ENCODE measurements at regions not wholly inside any gene's neighbourhood (a gene's known extent, or its start where the extent isn't known, plus 50 kb on each side); places are given as distances from the start of the nearest gene placed in this dataset.

GRCh38 chr4:98775672-98776071, 117.3 kb upstream of the TSPAN5 start:
- POLR2A ChIA-PET (ENCODE audit: low non-redundant PET) = no interaction called here
- CTCF ChIA-PET = no interaction called here
- TF ChIP-seq CTCF (conservative IDR thresholded peaks at IDR 0.05; ENCODE audit: low read depth) = no peak
- no peak overlapping the region for H3K27ac ChIP-seq
- DNase-seq (ENCODE audit: low spot score) = no peak

GRCh38 chr4:98773638-98774037, 115.2 kb upstream of the TSPAN5 start:
- peak; percentile 42 for DNase-seq (ENCODE audit: low spot score)
- TF ChIP-seq CTCF (conservative IDR thresholded peaks at IDR 0.05; ENCODE audit: low read depth) = no peak
- POLR2A ChIA-PET (ENCODE audit: low non-redundant PET) = no interaction called here
- H3K27ac ChIP-seq = no peak overlapping the region
- CTCF ChIA-PET = no interaction called here

GRCh38 chr4:98771959-98772632, 113.7 kb upstream of the TSPAN5 start:
- ChIA-PET CTCF (interaction anchor here (0.6 kb wide), 1 partner anchor 354 kb away, joined by 3 read pairs; no protein-coding TSS in a partner anchor), POLR2A (ENCODE audit: low non-redundant PET) (no interaction called here)
- DNase-seq (ENCODE audit: low spot score) = no peak
- no peak overlapping the region for H3K27ac ChIP-seq
- TF ChIP-seq CTCF (conservative IDR thresholded peaks at IDR 0.05; ENCODE audit: low read depth) = no peak

- no peak overlapping the region for H3K27ac ChIP-seq
- CTCF ChIA-PET = no interaction called here
- POLR2A ChIA-PET (ENCODE audit: low non-redundant PET) = no interaction called here
- DNase-seq (ENCODE audit: low spot score) = no peak
- TF ChIP-seq CTCF (conservative IDR thresholded peaks at IDR 0.05; ENCODE audit: low read depth) = no peak
Observed at GRCh38 chr4:98765771-98766170, 107.4 kb upstream of the TSPAN5 start.

- ChIA-PET POLR2A (ENCODE audit: low non-redundant PET) (no interaction called here), CTCF (interaction anchor here (0.7 kb wide), 1 partner anchor 222 kb away, joined by 3 read pairs; no protein-coding TSS in a partner anchor)
- no peak for TF ChIP-seq CTCF (conservative IDR thresholded peaks at IDR 0.05; ENCODE audit: low read depth)
Observed at GRCh38 chr4:98758182-98758581, 99.8 kb upstream of the TSPAN5 start.

GRCh38 chr4:98754736-98755135, 96.3 kb upstream of the TSPAN5 start:
- no peak for TF ChIP-seq CTCF (conservative IDR thresholded peaks at IDR 0.05; ENCODE audit: low read depth)
- ChIA-PET POLR2A (ENCODE audit: low non-redundant PET) (no interaction called here), CTCF (no interaction called here)
- no peak overlapping the region for H3K27ac ChIP-seq
- no peak for DNase-seq (ENCODE audit: low spot score)

More at GRCh38 chr4:98758182-98758581, 99.8 kb upstream of the TSPAN5 start:
- DNase-seq (ENCODE audit: low spot score) = no peak
- H3K27ac ChIP-seq = no peak overlapping the region

Measured in RWPE1 (cell line).